Right lobe of liver (tissue), 4 donors: ENCODE measurements at regions not wholly inside any gene's neighbourhood (a gene's known extent, or its start where the extent isn't known, plus 50 kb on each side); places are given as distances from the start of the nearest gene placed in this dataset.

Experiments used
- CTCF ChIP-seq, 4 donors: fragments of 200-600 bp in 3 of 4; fragments of 450-650 bp in 1 of 4; IDR thresholded peaks; one replicate each; pipeline versions ENCODE4 v1.5.1 to v1.8.0; 2016 to 2022; ENCODE audit warnings: antibody characterized with exemption in 4 of 4, mild to moderate bottlenecking in 2 of 4
- POLR2A ChIP-seq: fragments of 450-650 bp; IDR thresholded peaks from one replicate; pipeline ENCODE4 v1.6.1; 2017; ENCODE audit warnings: antibody characterized with exemption, mild to moderate bottlenecking
- donor health status: DM: no; HTN: no; CAD: no.
- donor health status: DM: no; HTN: no; CAD: no.
- donor health status: DM: no; HTN: yes; CAD: no.

- TF ChIP-seq CTCF (IDR thresholded peaks at IDR 0.05) (no peak), POLR2A (no peak)
These were observed 112.4 kb upstream of the ARG1 start for GRCh38 chr6:131460614-131461000.
